ENCODE measurements at regions not wholly inside any gene's neighbourhood (a gene's known extent, or its start where the extent isn't known, plus 50 kb on each side); places are given as distances from the start of the nearest gene placed in this dataset.

DNA sequence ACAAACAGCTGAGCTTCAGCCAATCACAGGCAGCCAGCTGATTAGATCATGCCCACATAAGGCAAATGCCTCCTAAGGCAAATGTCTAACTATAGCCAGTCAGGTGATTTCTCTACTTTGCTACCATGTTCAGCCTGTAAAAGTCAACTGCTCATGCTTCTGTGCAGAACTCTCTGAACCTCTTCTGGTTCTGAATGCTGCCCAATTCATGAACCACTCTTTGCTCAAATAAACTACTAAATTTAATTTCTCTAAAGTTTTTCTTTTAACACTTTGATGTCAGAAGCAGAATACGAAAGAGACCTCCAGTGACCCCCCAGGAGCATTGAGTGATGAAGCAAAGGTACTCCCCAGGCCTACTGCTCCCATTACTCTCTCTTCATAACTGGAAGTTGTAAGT is 240.7 kb upstream of the IPO5 start:
- CTCF ChIA-PET = no interaction called here

DNA sequence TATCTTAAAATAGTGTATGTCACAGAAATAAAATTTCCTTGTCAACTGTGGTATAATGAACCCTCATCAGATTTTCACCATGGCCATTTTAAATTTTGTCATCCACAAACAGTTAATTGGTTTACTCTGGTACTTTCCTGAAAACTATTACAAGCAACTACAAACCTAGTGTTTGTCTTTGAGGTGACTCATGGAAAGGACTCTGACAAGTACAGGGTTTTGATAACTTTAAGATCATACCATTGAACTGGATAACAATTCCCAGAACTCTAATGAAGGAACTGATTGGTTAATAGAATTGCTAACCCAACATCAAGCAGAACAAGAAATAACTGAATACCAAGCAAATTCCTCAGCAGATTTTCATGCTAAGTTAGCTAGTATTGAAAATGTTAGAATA is 237.7 kb upstream of the IPO5 start:
- DNase-seq (ENCODE audit: extremely low spot score) = no peak
- TF ChIP-seq L3MBTL2 (conservative IDR thresholded peaks at IDR 0.05) = no peak
- no peak for TF ChIP-seq FOXA1 (IDR thresholded peaks at IDR 0.05)
- TF ChIP-seq SUZ12 (IDR thresholded peaks at IDR 0.05) = no peak
- TF ChIP-seq BHLHE40 (IDR thresholded peaks at IDR 0.05; ENCODE audit: borderline replicate concordance) = no peak
- TF ChIP-seq, protein P1, sequence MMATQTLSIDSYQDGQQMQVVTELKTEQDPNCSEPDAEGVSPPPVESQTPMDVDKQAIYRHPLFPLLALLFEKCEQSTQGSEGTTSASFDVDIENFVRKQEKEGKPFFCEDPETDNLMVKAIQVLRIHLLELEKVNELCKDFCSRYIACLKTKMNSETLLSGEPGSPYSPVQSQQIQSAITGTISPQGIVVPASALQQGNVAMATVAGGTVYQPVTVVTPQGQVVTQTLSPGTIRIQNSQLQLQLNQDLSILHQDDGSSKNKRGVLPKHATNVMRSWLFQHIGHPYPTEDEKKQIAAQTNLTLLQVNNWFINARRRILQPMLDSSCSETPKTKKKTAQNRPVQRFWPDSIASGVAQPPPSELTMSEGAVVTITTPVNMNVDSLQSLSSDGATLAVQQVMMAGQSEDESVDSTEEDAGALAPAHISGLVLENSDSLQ (IDR thresholded peaks at IDR 0.05) = no peak
- TF ChIP-seq FOXK2 (IDR thresholded peaks at IDR 0.05) = no peak
- TF ChIP-seq NFRKB (IDR thresholded peaks at IDR 0.05) = no peak
- no peak for TF ChIP-seq TARDBP (IDR thresholded peaks at IDR 0.05)
- TF ChIP-seq HDGF (IDR thresholded peaks at IDR 0.05; ENCODE audit: borderline replicate concordance) = no peak
- TF ChIP-seq LEF1 (IDR thresholded peaks at IDR 0.05; ENCODE audit: borderline replicate concordance) = no peak
- CTCF ChIA-PET = no interaction called here
- POLR2A ChIA-PET = no interaction called here

More for the DNA sequence above, 240.7 kb upstream of the IPO5 start:
- POLR2A ChIA-PET = no interaction called here
- no peak for DNase-seq (ENCODE audit: extremely low spot score)
- TF ChIP-seq L3MBTL2 (conservative IDR thresholded peaks at IDR 0.05) = no peak
- TF ChIP-seq ARNT (IDR thresholded peaks at IDR 0.05) = no peak
- TF ChIP-seq FOXM1 (IDR thresholded peaks at IDR 0.05; ENCODE audit: borderline replicate concordance) = no peak
- TF ChIP-seq ELF4 (IDR thresholded peaks at IDR 0.05) = no peak
- TF ChIP-seq SP1 (IDR thresholded peaks at IDR 0.05) = no peak
- TF ChIP-seq, protein P1 (IDR thresholded peaks at IDR 0.05) = no peak
- no peak for TF ChIP-seq SUZ12 (IDR thresholded peaks at IDR 0.05)
- no peak for TF ChIP-seq LEF1 (IDR thresholded peaks at IDR 0.05; ENCODE audit: borderline replicate concordance)
- no peak for TF ChIP-seq TARDBP (IDR thresholded peaks at IDR 0.05)
- no peak for TF ChIP-seq CTBP1 (IDR thresholded peaks at IDR 0.05; ENCODE audit: borderline replicate concordance)
- TF ChIP-seq FOXA1 (IDR thresholded peaks at IDR 0.05) = no peak
- no peak for TF ChIP-seq NFRKB (IDR thresholded peaks at IDR 0.05)
- TF ChIP-seq FOXK2 (IDR thresholded peaks at IDR 0.05) = no peak
- no peak for TF ChIP-seq BHLHE40 (IDR thresholded peaks at IDR 0.05; ENCODE audit: borderline replicate concordance)
- TF ChIP-seq HDGF (IDR thresholded peaks at IDR 0.05; ENCODE audit: borderline replicate concordance) = no peak

DNA sequence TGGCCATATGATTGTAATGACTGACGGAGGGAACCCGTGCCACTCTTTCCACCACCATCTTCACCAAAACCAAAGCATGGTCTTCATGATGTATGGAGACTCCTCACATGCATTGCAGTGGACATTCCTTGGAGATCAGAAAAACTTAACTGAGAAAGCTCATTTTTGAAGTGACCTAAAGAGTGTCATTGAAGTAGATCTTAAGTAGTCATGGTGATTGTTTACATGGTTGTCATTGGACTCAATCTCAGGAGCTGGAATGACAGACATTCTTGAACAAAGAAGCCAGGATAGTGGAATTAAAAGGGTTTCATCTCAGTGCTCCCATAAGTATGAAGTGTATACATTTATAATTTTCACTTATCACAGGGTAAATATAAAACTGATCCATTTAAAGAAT is 236.7 kb upstream of the IPO5 start:
- POLR2A ChIA-PET = no interaction called here
- DNase-seq (ENCODE audit: extremely low spot score) = no peak
- CTCF ChIA-PET = no interaction called here
- TF ChIP-seq ZNF384 (IDR thresholded peaks at IDR 0.05) (no peak), TARDBP (IDR thresholded peaks at IDR 0.05) (no peak), LEF1 (IDR thresholded peaks at IDR 0.05; ENCODE audit: borderline replicate concordance) (no peak), L3MBTL2 (conservative IDR thresholded peaks at IDR 0.05) (no peak)

DNA sequence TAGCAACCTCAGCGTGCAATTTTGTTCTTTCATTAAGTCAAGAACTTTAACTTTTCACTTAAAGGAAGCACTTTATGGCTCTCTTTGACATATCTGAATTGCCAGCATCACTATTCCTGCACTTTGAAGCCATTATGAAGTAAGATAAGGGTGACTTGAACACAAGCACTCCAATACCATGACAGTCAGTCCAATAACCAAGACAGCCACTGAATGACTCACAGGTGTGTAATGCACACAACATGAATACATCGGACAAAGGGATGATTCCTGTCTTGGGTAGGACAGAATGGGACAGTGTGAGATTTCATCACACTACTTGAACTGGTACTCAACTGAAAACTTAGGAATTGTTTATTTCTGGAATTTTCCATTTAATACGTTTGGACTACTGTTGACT is 233.7 kb upstream of the IPO5 start:
- ChIA-PET CTCF (no interaction called here), POLR2A (no interaction called here)
- no peak for TF ChIP-seq FOXM1 (IDR thresholded peaks at IDR 0.05; ENCODE audit: borderline replicate concordance)
- no peak for TF ChIP-seq L3MBTL2 (conservative IDR thresholded peaks at IDR 0.05)
- TF ChIP-seq TARDBP (IDR thresholded peaks at IDR 0.05) = no peak
- no peak for TF ChIP-seq CTBP1 (IDR thresholded peaks at IDR 0.05; ENCODE audit: borderline replicate concordance)
- TF ChIP-seq SUZ12 (IDR thresholded peaks at IDR 0.05) = no peak
- no peak for TF ChIP-seq BHLHE40 (IDR thresholded peaks at IDR 0.05; ENCODE audit: borderline replicate concordance)
- TF ChIP-seq NFRKB (IDR thresholded peaks at IDR 0.05) = no peak
- no peak for TF ChIP-seq ARNT (IDR thresholded peaks at IDR 0.05)
- no peak for TF ChIP-seq LEF1 (IDR thresholded peaks at IDR 0.05; ENCODE audit: borderline replicate concordance)
- TF ChIP-seq FOXK2 (IDR thresholded peaks at IDR 0.05) = no peak
- DNase-seq (ENCODE audit: extremely low spot score) = no peak

DNA sequence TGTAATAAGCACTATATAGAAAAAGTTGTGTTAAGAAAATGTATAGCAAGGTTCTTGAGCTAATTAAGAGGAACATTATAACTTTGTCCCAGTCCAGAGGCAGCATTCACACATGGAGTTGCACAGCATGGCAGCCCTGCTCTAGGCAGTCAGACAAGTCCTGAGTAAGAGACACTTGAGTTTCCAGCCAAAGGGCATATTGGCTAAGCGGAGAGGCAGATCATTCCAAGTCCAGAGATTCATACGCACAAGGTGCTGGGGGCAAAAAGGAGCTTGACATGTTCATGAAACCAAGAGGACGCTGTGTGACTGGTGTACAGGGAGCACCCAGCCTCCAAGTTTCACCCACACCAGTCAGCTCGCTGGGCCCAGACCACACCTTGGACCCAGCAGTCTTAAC is 232.6 kb upstream of the IPO5 start:
- no peak for DNase-seq (ENCODE audit: extremely low spot score)
- TF ChIP-seq ELF4 (IDR thresholded peaks at IDR 0.05) (no peak), CTBP1 (IDR thresholded peaks at IDR 0.05; ENCODE audit: borderline replicate concordance) (no peak), ARNT (IDR thresholded peaks at IDR 0.05) (no peak)
- TF ChIP-seq, protein P1 (IDR thresholded peaks at IDR 0.05) = no peak
- ChIA-PET CTCF (no interaction called here), POLR2A (no interaction called here)

DNA sequence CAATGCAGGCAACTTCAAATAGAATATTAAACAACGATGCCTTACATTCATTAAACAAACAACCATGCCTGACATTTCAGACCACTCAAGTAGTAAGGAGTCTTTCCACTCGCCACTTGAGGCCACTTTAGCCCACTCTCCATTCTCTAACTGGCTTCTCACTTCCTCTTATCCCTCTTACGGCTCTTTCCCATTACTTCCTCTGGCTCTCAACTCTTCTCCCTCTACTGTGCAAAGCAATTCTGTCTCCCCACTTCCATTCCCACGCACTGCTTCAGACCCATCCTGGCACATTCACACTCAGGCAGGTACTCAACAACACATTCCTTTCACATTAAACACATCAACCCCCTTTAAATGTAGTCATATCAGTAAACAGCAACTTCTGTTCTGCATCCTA is 229.8 kb upstream of the IPO5 start:
- no peak for DNase-seq (ENCODE audit: extremely low spot score)
- ChIA-PET POLR2A (no interaction called here), CTCF (no interaction called here)

DNA sequence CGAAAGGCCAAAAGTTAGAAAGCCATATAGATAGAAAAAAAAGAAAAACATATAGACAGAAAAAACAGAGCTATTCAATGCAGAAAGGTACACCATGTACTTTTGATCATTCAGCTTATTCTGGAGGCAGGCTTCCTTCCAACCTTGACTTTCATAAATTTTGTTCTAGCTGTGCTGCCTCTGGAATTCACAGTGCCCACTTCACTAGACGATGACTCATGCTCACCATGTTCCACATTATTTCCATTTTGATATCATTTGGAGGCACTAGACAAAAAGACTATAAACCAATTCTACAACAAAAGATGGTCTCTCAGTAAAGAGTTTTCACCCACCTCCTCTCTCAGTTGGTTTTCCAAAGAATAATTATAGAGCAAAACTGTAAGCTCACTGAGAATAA is 229.0 kb upstream of the IPO5 start:
- TF ChIP-seq HDGF (IDR thresholded peaks at IDR 0.05; ENCODE audit: borderline replicate concordance) (no peak), SUZ12 (IDR thresholded peaks at IDR 0.05) (no peak), L3MBTL2 (conservative IDR thresholded peaks at IDR 0.05) (no peak), FOXA1 (IDR thresholded peaks at IDR 0.05) (no peak), ELF4 (IDR thresholded peaks at IDR 0.05) (no peak), CTBP1 (IDR thresholded peaks at IDR 0.05; ENCODE audit: borderline replicate concordance) (no peak), FOXK2 (IDR thresholded peaks at IDR 0.05) (no peak), SP1 (IDR thresholded peaks at IDR 0.05) (no peak), LEF1 (IDR thresholded peaks at IDR 0.05; ENCODE audit: borderline replicate concordance) (no peak), ZNF384 (IDR thresholded peaks at IDR 0.05) (no peak), TARDBP (IDR thresholded peaks at IDR 0.05) (no peak), NFRKB (IDR thresholded peaks at IDR 0.05) (no peak)
- POLR2A ChIA-PET = no interaction called here
- no peak for DNase-seq (ENCODE audit: extremely low spot score)
- CTCF ChIA-PET = no interaction called here

More for the DNA sequence above, 229.8 kb upstream of the IPO5 start:
- TF ChIP-seq SP1 (IDR thresholded peaks at IDR 0.05) (no peak), SUZ12 (IDR thresholded peaks at IDR 0.05) (no peak), FOXK2 (IDR thresholded peaks at IDR 0.05) (no peak), CTBP1 (IDR thresholded peaks at IDR 0.05; ENCODE audit: borderline replicate concordance) (no peak), HDGF (IDR thresholded peaks at IDR 0.05; ENCODE audit: borderline replicate concordance) (no peak), BHLHE40 (IDR thresholded peaks at IDR 0.05; ENCODE audit: borderline replicate concordance) (no peak), ARNT (IDR thresholded peaks at IDR 0.05) (no peak), ELF4 (IDR thresholded peaks at IDR 0.05) (no peak), FOXM1 (IDR thresholded peaks at IDR 0.05; ENCODE audit: borderline replicate concordance) (no peak)
